ENCODE measurements at regions not wholly inside any gene's neighbourhood (a gene's known extent, or its start where the extent isn't known, plus 50 kb on each side); places are given as distances from the start of the nearest gene placed in this dataset.

DNA sequence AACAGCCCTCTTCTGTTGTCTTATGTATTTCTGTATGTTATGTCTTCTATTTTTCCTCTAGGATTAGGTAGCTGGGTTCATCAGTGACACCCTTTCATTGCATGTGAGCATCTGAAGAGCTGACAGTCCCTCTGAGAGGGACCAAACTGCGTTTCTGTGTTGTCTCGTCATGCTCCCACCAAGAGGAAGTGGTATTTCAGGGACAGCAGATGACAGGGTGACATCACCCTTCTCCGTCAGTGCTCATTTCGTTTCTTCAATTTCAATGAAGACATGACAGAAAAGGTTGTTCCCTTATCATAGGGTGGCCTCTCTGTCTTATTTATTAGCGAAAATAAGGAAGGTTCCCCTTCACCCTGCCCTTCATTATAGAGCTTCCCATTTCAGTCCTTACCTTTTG, 225.9 kb upstream of the NR4A3 start:
- DNase-seq: no peak

DNA sequence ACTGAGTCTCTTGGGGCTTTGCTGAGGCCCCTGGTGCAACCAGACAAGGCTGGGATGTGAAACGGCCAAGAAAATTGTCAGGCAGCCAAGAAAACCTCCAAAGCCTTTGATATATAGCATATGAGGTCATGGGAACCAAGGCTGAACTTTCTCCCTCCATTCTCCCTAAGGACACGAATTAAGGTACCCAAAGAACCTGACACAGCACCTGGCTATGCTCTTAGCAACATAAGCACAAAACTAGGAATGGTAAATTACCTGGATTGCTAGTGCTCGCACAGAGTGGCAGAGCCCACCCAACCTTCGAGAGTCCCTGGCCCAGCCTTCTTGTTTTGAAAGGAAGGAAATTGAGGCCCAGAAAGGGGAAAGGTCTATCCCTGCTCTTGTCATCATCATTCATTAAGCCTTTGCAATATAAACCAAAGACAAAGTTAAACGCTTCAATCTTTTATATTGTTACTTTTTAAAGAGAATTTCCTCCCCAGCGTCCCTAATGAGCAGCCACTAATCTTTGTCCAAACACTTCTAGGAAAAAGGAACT, 220.0 kb upstream of the NR4A3 start:
- DNase-seq: peak; percentile 59

DNA sequence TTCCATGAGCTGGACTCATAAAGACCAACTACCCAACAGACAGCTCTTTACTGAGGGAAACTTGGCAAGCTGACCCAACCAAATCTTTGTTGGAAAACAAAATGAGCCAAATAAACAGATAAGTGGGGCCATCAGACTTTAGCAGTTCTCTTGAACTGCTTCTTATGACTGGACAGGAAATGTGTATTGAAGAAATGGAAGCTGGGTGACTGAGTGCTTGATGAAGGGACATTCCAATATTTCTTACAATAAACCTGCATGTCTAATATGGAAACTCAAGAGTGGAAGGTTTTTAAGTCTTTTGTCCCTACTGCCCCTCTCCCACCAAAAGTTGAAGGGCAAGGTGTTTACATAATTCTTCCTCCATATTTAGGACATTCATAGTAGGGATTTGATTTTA, 218.8 kb upstream of the NR4A3 start:
- no peak for DNase-seq

DNA sequence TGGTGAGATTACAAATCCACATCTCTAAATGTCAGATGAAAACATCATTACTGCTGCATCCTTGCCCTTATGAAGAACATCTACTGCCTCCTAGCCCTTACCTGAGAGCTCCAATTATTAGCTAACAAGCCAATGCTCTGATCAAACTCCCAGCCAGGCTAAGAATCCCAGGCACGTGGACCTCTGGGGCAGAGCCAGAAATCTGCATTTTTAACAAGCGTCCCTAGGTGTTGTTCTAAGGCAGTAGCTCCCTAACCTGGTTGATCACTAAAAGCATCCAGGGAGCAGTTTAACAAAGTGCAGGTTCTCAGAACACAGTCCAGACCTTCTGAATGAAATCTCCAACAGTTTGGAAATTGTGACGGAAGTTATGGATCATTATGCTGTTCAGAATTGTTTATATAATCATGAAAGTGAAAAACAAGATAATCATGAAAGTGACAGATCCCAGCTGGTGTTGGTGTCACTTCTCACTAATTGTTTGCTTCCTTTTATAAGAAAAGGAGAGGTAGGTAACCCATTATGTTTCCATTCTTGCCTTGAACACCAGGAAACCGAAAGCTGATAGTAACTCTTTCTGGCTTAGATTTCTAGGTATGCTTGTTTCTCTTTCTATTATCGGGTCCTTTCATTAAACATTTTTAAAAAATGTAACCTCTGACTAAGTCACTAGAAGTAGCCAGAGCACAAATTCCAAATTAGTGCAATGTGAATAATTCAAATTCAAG, 216.5 kb upstream of the NR4A3 start:
- DNase-seq: no peak

DNA sequence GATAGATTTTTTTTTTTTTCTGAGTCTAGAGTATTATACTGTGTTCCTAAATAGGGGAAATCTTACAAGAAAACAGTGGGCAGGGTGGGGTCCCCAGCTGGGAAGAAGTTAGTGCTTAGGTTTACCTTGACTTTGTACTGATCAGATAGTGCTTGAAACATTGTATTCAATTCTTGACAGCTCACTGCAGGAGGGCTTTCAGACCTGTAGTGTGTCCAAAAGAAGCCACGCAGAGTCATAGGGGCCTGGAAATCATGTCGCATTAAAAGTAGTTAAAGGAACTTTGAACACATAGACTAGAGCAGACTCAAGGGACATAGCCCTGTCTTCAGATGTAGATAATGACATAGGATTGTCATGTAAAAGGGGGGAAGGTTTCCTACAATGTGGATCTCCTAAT, 215.4 kb upstream of the NR4A3 start:
- DNase-seq: no peak

DNA sequence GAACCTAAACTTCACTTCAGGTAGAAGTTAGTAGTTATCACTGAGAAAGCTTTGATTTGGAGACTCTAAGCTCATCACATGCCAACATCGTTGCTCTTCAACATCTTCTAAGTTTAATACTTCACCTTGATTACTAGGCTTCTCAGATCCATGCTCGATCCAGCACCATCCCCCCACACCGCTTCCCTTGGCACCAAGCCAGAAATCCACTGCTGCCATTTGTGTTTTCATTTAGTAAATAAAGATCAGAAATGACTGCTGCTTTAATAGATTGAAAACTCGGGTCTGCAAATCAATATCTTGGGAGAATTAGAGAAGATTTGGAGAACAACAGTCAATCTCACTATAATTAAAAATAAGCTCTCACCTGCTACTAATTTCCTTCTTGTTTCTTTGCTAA, 214.7 kb upstream of the NR4A3 start:
- DNase-seq: peak; percentile 41

DNA sequence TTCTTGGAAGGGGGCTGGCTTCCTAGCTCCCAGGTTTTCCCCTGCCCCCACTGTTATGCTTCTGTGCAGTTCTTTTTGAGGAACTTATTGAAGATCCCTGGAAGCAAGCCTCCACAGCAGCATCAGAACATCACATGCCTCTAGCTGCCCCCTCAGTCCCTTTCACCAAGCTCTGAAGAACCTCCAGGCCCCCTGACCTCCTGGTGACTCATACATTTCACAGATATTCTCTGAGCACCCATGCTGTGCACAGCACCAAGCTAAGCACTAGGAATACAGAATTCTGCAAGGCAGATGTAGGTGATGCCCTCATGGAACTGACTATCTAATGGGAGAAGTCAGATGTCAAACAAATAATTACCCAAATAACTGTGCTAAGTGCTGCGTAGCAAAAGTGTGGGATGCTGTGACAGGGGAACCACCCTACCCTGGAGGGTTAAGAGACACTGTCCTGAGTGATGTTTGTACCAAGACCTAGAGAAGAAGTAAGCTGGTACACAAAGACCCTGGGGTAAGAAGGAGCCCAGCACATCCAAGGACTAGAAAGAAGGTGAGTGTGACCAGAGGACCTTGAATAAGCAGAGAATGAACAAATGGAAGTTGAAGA, 213.7 kb upstream of the NR4A3 start:
- DNase-seq: no peak

DNA sequence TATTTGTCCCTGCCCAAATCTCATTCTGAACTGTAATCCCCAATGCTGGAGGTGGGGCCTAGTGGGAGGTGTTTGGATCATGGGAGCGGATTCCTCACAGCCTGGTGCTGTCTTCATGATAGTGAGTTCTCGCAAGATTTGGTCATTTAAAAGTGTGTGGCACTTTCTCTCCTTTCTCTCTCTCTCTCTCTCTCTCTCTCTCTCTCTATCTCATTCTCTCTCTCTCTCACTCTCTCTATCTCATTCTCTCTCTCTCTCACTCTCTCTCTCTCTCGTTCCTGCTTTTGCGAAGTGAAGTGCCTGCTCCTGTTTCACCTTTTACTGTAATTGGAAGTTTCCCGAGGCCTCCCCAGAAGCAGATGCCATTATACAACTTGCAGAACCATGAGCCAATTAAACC, 207.3 kb upstream of the NR4A3 start:
- no peak for DNase-seq

DNA sequence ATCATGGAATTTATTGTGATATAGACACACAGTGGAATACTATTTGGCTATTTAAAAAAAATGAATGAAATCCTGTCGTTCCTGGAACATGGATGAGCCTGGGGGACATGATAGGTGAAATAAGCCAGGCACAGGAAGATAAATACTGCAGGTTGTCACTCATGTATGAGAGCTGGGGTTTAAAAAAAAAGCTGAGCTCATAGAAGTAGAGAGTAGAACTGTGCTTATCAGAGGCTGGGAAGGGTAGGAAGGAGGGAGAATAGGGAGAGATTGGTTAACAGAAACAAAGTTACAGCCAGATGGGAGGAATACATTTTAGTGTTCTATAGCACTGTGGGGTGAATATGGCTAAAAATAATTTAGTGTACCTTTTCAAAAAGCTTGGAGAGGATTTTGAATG, 200.6 kb upstream of the NR4A3 start:
- no peak for DNase-seq

DNA sequence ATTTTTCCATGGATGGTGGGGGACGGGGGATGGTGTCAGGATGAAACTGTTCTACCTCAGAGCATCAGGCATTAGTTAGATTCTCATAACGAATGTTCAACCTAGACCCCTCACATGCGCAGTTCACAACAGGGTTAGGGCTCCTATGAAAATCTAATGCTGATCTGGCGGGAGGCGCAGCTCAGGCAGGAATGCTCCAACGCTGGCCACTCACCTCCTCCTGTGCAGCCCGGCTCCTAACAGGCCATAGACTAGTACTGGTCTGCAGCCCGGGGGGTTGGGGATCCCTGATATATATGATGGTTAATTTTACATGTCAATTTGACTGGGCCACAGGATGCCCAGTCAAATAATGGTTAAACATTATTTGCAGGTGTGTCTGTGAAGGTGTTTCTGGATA, 199.0 kb upstream of the NR4A3 start:
- no peak for DNase-seq

DNA sequence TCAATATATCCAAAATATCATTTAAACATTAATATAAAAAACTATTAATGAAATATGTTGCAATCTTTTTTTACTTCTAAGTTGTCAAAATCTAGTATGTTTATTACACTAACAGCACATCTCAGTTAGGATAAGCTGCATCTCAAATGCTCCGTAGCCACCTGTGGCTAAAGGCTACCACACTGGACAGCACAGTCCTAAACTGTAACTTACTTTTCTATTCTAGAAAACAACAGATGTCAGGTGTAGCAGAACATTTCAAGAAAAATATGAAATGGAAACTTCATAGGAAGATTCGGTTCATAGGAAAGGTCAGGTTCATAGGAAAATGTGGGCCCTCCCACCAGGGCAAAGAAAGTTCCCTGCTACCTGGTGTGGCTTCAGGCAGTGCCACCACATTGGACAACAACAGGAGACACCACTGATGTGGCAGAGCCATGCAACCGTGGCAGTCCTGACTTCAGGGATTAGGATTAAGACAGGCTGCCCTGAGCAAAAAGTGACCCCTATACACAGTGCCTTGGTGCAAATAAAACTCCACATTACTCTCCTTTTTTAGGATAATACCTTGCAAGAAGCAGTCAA, 197.8 kb upstream of the NR4A3 start:
- DNase-seq: no peak

DNA sequence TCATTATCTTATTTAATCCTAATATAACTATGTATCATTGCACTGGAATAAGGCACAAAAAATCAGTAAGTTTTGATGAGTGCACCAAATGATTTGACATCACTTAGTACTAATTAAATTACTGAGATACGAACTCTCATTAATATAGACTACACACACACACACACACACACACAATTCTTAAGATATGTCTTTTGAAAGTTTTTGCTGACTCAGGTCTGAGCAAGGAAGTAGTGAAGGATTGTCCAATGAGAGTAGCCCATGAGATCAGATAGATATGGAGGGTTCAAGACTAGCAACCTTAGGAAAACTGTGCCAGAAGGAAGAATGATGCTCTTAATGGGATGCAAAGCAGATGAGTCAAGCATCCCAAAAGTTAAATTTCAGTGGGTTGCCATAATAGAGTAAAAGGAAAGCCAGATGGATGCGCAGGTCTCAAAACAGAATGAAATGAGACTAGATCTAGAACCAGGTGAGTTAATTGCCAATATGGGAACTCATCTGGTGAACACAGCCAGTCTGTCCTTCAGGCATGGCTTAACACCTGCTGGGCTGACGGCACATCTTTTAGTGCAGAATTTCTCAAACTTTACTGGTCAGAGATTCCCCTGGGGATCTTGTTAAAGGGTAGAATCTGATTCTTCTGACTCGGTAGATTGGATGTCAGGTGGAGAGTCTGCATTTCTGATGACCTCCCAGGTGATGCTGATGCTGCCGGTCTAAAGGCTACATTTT, 197.0 kb upstream of the NR4A3 start:
- DNase-seq: no peak

DNA sequence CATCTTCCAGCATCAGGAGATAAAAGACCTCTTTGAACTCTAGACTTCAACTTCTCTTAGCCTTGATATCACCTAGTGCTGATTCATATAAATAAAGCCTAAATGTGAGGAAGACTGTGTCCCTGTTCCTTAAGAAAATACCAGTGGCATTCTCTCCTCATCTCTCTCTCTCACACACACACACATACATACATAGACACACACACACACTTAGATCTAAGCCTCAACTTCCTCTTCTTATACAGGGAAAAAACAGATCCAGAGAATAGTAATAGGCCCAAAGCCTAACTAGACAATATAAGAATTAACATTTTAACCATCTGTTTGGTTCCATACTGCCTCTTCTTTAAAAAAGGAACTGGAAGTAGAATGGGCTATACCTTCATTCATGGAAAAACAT, 195.3 kb upstream of the NR4A3 start:
- DNase-seq: no peak

DNA sequence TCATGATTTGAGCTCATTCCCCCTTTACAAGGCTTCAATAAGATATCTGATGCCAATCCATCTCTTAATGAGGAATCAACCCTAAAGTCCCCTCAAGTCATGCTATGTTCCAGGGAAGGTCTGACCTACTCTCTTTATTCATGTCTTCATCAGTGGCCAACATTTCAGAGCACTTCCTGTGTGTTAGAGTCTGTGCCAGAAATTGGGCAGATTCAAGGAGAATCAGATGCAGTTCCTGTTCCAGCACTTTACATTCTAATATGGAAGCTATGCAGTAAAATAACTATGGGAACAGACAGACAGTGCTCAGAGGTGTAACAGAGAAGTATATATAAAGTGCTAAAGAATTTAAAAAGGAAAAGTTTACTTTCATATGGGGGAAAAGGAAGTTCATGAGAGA, 193.4 kb upstream of the NR4A3 start:
- DNase-seq: no peak

DNA sequence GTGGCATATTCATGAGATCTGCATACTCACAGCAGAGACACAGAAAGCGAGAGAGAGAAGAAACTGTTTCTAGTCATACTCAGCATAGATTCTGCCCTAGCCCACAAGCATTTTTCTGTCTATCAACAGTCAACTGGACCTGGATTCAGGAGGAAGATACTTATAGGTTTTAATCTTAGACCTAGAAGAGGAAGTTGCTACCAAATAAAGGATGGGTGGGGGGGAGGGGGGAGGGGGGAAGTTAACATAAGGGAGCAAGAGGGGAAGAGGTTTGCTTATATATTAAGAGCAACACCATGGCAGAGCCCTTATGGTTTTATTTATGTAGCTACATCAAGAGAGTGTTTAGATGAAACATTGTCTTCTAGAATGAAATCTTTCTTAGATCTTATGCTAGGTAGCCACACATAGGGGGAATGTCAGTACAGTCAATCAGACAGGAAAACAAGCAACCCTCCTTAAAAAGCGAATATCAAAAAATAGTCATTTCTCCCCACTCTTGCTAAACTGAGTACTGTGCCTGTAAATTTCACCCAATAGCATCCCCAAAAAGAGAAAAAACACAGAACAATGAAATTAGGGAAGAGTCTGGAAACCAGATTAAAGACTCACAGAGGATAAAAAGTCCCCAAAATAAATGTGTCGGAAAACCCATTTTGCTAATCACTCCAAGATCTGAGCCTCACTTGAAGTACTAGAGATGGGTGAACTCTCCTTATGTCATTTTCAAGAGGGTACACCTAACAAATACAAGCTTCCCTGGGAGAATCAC, 192.7 kb upstream of the NR4A3 start:
- DNase-seq: no peak

DNA sequence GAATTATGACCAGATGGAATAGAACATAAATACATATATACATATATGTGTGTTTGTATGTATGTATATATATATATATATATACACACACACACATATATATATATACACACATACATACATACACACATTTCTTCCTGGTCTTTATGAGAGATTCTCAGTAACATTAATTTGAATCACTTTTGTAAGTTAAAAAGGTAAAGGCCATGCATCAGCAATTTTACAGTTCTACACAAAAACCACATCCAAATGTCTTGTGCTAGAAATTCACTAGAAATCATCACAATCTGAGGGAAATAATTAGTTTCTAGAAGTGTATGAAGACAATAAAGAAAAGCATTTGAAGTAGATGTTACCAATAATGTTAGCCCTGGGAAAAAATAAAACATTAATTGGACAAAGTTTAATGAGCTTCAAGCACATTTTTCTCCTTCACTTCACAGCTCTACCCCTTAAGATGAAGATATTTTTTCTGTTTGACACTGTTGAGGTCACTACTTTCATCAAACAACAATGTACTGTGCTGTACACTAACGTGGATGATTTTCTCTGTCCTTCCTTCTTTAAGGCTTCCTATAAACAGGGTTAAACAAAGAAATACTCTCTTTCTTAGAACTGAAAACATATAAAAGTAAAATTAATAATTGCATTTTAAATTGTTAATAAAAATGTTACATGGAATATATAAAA, 189.2 kb upstream of the NR4A3 start:
- DNase-seq: no peak

DNA sequence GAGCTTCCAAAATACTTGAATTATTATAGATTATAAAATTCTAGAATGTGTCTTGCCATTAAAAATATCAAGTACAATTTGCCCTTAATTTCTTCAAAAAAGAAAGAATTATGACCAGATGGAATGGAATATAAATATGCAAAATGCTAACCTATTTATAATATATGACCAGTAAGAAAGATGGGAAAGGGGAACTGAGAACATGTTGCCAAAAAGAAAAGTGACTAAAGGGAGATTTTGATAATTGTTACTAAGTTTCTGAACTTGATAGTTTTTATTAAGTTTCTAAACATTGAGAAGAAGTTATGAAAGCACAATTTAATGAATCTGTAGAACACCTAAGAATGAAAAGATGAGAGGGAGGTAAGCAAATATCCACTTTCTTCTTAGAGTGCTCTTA, 188.4 kb upstream of the NR4A3 start:
- no peak for DNase-seq

DNA sequence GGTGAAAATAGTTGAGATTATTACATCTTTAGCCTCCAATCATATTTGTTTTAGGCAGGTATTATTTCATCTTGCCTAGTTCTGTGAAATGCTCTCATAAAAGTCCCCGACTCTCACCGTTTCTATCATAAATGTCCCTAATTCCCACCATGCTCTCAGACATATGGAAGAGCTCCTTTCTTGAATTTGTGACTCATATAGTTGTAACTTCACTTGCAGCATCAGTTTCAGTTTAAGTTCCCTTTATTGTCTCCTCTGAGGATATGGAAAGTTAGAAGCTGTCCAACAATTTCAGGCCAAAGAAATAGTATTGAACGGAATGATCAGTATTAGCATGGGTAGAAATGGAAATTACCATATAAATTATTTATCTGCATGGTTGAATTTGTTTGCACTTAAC, 187.5 kb upstream of the NR4A3 start:
- DNase-seq: no peak

DNA sequence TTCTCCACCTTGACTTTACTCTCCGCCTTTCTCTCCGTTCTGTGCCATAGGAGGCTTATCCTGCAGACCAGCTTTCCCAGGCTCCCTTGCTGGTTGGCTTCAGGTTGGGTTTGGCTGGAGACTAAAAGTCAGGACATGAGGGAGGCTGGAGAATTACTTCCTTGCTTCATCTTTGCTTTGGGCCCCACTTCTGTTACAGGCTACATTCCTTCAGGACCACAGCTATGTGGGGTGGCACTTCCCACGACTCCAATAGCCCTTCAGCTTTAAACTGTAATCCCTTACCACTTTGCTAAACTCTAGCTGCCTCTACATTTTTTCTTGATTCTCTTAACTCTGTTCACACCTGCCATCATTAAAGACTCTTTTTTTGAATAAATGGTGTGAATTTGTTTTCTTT, 186.7 kb upstream of the NR4A3 start:
- no peak for DNase-seq

DNA sequence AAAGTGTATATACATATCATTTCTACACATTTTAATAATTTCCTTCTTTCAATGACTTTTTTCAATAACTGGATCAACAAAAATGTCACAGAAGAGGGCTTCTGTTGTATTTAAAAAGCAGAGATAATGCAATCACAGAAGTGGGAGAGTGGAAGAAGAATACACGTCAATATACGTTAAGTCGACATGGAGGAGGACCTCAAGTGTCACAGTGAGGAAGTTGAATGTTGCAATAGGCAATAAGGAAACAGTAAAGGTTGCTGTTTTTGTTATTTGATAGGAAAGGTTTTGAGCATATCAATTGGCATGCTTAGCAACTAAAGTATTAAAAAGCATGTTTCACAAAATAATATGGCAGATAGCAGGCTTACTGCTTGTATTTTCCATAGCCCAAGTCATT, 184.0 kb upstream of the NR4A3 start:
- no peak for DNase-seq

DNA sequence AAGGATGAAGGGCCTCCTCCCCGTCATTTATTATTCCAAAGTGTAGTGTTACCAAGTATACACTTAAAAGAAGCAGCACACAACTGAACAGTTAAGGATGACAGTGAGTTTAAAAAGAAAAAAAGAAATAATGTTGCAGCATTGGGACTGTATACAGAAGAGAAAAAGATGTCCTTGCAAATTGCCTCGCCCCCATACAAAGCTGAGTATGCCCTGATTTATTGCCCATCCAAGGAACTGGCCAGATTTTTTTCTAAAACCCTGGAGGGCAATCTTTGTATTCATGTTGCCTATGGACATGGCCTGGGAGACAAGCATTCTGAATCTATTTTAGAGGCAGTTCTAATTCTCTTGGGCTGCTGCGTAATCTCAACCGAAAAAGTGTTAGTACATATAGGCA, 182.7 kb upstream of the NR4A3 start:
- DNase-seq: no peak

DNA sequence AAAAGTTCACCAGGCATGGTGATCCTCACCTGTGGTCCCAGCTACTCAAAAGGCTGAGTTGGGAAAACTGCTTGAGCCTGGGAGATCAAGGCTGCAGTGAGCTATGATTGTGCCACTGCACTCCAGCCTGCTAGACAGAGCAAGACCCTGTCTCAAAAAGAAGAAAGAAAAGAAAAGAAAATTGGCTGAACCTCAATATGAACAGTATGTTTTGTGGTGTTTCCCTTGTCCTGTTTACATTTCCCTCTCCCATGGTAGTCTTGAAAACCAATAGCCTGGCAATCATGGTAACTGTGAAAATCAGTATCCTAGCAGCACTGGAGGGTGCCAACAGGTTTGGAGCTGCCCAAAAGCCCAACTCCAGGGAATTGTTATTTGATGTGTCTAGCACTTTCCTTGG, 174.1 kb upstream of the NR4A3 start:
- DNase-seq: no peak

Data from NCI-H2171 treated with DMSO at 0.1 percent for 48 hours (cell line).